Transverse colon (tissue), 4 donors: ENCODE measurements at regions not wholly inside any gene's neighbourhood (a gene's known extent, or its start where the extent isn't known, plus 50 kb on each side); places are given as distances from the start of the nearest gene placed in this dataset.

ENCODE experiments used
- DNase-seq: peaks from one replicate; pipeline ENCODE4 v3.0.0-alpha.2; 2019
- H3K27ac ChIP-seq, 4 donors: fragments of 200-600 bp; sonication (generic); 2 replicates each; pipeline ENCODE4 v1.5.1; 2016 to 2018; ENCODE audit warnings: inconsistent platforms in 4 of 4
- H3K27me3 ChIP-seq: fragments of 200-600 bp; sonication (generic); 2 replicates; pipeline ENCODE4 v1.5.1; 2017; ENCODE audit warnings: inconsistent platforms
- H3K36me3 ChIP-seq, 4 donors: fragments of 200-600 bp; sonication (generic); 2 replicates each; pipeline ENCODE4 v1.5.1; 2017 to 2019; ENCODE audit warnings: inconsistent platforms in 4 of 4
- H3K4me1 ChIP-seq, 4 donors: fragments of 200-600 bp; sonication (generic); 2 replicates each; pipeline ENCODE4 v1.5.1; 2017 to 2020; ENCODE audit warnings: inconsistent platforms in 4 of 4
- H3K4me3 ChIP-seq, 4 donors: fragments of 200-600 bp; sonication (generic); 1 replicate in 1 of 4; 2 replicates in 3 of 4; pipeline versions ENCODE4 v1.5.1 to v1.6.1; 2017 to 2019; ENCODE audit warnings: inconsistent platforms in 4 of 4
- H3K9me3 ChIP-seq, 2 donors: fragments of 200-600 bp; sonication (generic); 2 replicates each; pipeline ENCODE4 v1.5.1; 2017 to 2019; ENCODE audit warnings: inconsistent platforms in 2 of 2
- EP300 ChIP-seq: sonication (generic); formaldehyde crosslinking; IDR thresholded peaks from one replicate; pipeline ENCODE4 v1.6.1; 2017; ENCODE audit warnings: antibody characterized with exemption, low read depth
- POLR2A ChIP-seq: fragments of 450-650 bp; IDR thresholded peaks from one replicate; pipeline ENCODE4 v1.6.1; 2016; ENCODE audit warnings: antibody characterized with exemption, mild to moderate bottlenecking, moderate library complexity
- POLR2AphosphoS5 ChIP-seq, 3 donors: sonication (generic); formaldehyde crosslinking; IDR thresholded peaks; one replicate each; pipeline ENCODE4 v1.6.1; 2016; ENCODE audit warnings: antibody characterized with exemption in 3 of 3
- WGBS, 2 donors: methylation state at CpG; one replicate each; pipeline ENCODE4 v1.1.5; 2018; ENCODE audit warnings: low coverage in 1 of 2; 5-methylcytosine and 5-hydroxymethylcytosine counted together
- in situ Hi-C, 4 donors: fragments of 200-750 bp; cut with MboI; loops; one replicate each; pipeline versions ENCODE4 v1.15.0 to v1.15.1; 2017; ENCODE audit warnings: low sequenced_read_pairs in 3 of 4, low pct_ligation_motif_present in 1 of 4, low pct_unique_long_range_greater_than_20kb in 1 of 4
- intact Hi-C: fragments of 100-400 bp; cut with DNase I; formaldehyde crosslinking; loops from one replicate; pipeline ENCODE4 v1.15.1; 2023; ENCODE audit warnings: low total_unique reads
- TF ChIP-seq, protein P1 (sequence below), 5 experiments: fragments of 200-600 bp in 3 of 5; fragments of 450-650 bp in 2 of 5; sonication (generic) in 3 of 5; IDR thresholded peaks; 1 replicate in 2 of 5; 2 replicates in 3 of 5; pipeline ENCODE4 v1.5.1; 2016 to 2017; ENCODE audit warnings: antibody characterized with exemption in 5 of 5, inconsistent platforms in 3 of 5, mild to moderate bottlenecking in 2 of 5, moderate library complexity in 1 of 5

DNA sequence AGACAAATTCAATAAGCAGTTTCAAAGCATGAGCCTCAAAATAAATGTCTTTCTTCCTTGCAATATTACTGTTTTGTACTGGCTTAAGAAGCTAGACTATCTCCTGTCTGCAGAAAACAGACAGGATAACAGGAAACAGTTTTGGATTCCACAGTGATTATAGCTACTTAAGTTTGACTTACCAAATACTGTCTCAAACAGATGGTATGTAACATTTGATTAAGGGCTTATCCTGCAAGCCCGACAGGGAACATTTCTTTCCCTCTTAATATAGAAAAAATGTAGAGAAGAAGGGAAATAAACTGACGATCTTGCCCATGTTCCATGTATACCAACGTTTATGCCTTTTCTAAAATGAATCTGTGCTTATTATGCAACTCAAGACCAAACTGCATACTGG is 179.9 kb upstream of the EEA1 start:
- Histone ChIP-seq H3K27ac (peak overlapping the region in 3 of 4 donors; percentile 19 to 36 (median 35)), H3K36me3 (no peaks in the 10 kb centered on the region), H3K27me3 (no peaks in the 10 kb centered on the region), H3K4me1 (peaks cover 0 to 22% (median 9%) of the 10 kb centered on the region in 4 donors), H3K9me3 (no peaks in the 10 kb centered on the region), H3K4me3 (no peak overlapping the region)
- WGBS, 2 donors, result 41 to 68% methylated on average over 3 of the region's 3 CpGs
- DNase-seq, result no peak
- intact Hi-C loops (loop anchor here (10.0 kb wide), 1 partner anchor 66 kb away; no protein-coding TSS in a partner anchor), in situ Hi-C loops (no loop called here)
- TF ChIP-seq, protein P1, sequence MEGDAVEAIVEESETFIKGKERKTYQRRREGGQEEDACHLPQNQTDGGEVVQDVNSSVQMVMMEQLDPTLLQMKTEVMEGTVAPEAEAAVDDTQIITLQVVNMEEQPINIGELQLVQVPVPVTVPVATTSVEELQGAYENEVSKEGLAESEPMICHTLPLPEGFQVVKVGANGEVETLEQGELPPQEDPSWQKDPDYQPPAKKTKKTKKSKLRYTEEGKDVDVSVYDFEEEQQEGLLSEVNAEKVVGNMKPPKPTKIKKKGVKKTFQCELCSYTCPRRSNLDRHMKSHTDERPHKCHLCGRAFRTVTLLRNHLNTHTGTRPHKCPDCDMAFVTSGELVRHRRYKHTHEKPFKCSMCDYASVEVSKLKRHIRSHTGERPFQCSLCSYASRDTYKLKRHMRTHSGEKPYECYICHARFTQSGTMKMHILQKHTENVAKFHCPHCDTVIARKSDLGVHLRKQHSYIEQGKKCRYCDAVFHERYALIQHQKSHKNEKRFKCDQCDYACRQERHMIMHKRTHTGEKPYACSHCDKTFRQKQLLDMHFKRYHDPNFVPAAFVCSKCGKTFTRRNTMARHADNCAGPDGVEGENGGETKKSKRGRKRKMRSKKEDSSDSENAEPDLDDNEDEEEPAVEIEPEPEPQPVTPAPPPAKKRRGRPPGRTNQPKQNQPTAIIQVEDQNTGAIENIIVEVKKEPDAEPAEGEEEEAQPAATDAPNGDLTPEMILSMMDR (IDR thresholded peaks at IDR 0.05), result no peak
- TF ChIP-seq POLR2A, result no peak
- no peak for TF ChIP-seq EP300
- no peak for TF ChIP-seq POLR2AphosphoS5 (IDR thresholded peaks at IDR 0.05)

DNA sequence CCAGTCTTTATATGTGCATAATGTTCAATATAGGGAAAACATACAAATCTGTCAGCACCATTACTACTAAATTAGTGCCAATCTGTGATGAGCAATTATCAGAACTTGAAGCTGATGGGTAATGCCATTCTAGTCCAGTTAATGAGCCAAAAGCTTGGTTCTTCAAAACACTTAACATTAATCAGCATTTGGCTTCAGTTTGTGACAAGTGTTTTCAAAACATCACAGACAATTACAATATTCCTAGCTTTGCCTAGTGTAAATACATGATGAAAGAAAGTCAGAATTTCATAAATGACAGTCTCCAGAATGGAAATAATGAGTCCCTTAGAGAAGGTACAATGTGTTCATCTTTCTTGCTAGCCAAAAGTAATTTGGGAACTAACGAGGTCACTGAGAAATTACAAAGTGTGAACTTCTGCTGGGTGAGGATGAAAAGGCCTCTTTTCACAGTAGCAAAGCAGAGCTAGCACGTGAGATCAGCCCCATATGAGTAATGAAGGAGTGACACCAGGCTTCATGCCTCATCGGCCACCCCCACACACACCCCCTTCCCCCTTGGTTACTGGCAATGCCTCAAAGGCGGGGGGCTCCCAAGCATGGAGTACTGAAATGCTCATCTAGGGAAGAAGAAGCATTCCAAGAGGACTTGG is 180.6 kb upstream of the EEA1 start:
- Histone ChIP-seq H3K4me1 (peaks cover 0 to 22% (median 9%) of the 10 kb centered on the region in 4 donors), H3K27me3 (no peaks in the 10 kb centered on the region), H3K27ac (peak overlapping the region in 2 of 4 donors; percentile 35 to 36), H3K4me3 (no peak overlapping the region), H3K36me3 (no peaks in the 10 kb centered on the region), H3K9me3 (no peaks in the 10 kb centered on the region)
- DNase-seq, result no peak
- intact Hi-C loops, result loop anchor here (10.0 kb wide), 1 partner anchor 65 kb away; no protein-coding TSS in a partner anchor
- 73 to 80% methylated on average over 3 to 4 of the region's 4 CpGs for WGBS, 2 donors
- TF ChIP-seq POLR2A (no peak), POLR2AphosphoS5 (IDR thresholded peaks at IDR 0.05) (peak; percentile 43 to 61 (median 59)), EP300 (no peak)
- in situ Hi-C loops, result no loop called here

- Histone ChIP-seq H3K9me3 (no peaks in the 10 kb centered on the region), H3K4me3 (no peak overlapping the region), H3K36me3 (no peaks in the 10 kb centered on the region), H3K4me1 (peaks cover 3 to 41% (median 21%) of the 10 kb centered on the region in 4 donors), H3K27me3 (no peaks in the 10 kb centered on the region), H3K27ac (no peak overlapping the region)
- 84 to 100% methylated on average over 2 of the region's 2 CpGs for WGBS, 2 donors
- intact Hi-C loops (no loop called here), in situ Hi-C loops (no loop called here)
- TF ChIP-seq POLR2AphosphoS5 (IDR thresholded peaks at IDR 0.05), result no peak
- TF ChIP-seq POLR2A, result no peak
- TF ChIP-seq EP300, result no peak
- TF ChIP-seq, protein P1 (IDR thresholded peaks at IDR 0.05), result no peak
- no peak for DNase-seq
Observed at GRCh38 chr12:93111773-93112172, 182.7 kb upstream of the EEA1 start.

GRCh38 chr12:93113317-93114006 is 184.4 kb upstream of the EEA1 start:
- no peaks in the 10 kb centered on the region for H3K9me3 ChIP-seq
- H3K36me3 ChIP-seq, result no peaks in the 10 kb centered on the region
- 65 to 76% methylated on average over 2 of the region's 2 CpGs for WGBS, 2 donors
- peaks cover 3 to 34% (median 21%) of the 10 kb centered on the region in 4 donors for H3K4me1 ChIP-seq
- H3K4me3 ChIP-seq, result no peak overlapping the region
- TF ChIP-seq EP300, result no peak
- peak; percentile 9 to 39 (median 32) for TF ChIP-seq POLR2AphosphoS5 (IDR thresholded peaks at IDR 0.05)
- in situ Hi-C loops, result no loop called here
- H3K27ac ChIP-seq, result peak overlapping the region; percentile 16 to 32 (median 27)
- H3K27me3 ChIP-seq, result no peaks in the 10 kb centered on the region
- intact Hi-C loops, result no loop called here
- DNase-seq, result no peak

DNA sequence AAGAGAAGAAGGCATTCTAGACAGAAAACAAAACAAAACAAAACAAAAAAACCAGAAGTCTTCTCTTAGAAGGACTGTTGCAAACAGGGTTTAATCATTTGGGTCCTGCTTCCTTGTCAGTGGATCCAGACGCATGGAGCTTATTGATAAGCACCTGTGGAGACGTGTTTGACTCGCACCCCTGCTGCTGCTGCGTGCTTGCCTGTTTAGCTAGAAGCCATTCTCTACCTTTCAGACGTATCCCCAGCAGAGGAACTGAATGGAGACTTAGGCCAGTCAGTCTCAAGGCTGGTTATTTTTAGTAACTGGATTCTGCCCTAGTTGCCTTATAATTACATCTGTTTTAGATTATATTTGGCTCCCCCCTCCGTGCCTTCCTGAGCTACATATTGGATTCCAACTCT is 186.1 kb upstream of the EEA1 start:
- no peaks in the 10 kb centered on the region for H3K9me3 ChIP-seq
- TF ChIP-seq EP300 (no peak), POLR2A (no peak)
- TF ChIP-seq, protein P1 (IDR thresholded peaks at IDR 0.05), result no peak
- no peaks in the 10 kb centered on the region for H3K27me3 ChIP-seq
- no peak overlapping the region for H3K4me3 ChIP-seq
- H3K27ac ChIP-seq, result peak overlapping the region in 2 of 4 donors; percentile 32 to 46
- DNase-seq, result no peak
- in situ Hi-C loops (no loop called here), intact Hi-C loops (no loop called here)
- WGBS, 2 donors, result 67 to 70% methylated on average over 6 of the region's 6 CpGs
- H3K36me3 ChIP-seq, result no peaks in the 10 kb centered on the region
- H3K4me1 ChIP-seq, result peaks cover 3 to 27% (median 16%) of the 10 kb centered on the region in 4 donors
